GM21786 (cell line): ENCODE measurements at regions not wholly inside any gene's neighbourhood (a gene's known extent, or its start where the extent isn't known, plus 50 kb on each side); places are given as distances from the start of the nearest gene placed in this dataset.

ENCODE experiments used
- ATAC-seq: cut with Tn5 transposase; IDR thresholded peaks from one replicate; pipeline ENCODE4 v1.9.1; 2021; ENCODE audit not compliant: unreplicated experiment

- ATAC-seq: no peak
These were observed 779.1 kb downstream of the BRD1 start for GRCh38 chr22:49048591-49048990.

DNA sequence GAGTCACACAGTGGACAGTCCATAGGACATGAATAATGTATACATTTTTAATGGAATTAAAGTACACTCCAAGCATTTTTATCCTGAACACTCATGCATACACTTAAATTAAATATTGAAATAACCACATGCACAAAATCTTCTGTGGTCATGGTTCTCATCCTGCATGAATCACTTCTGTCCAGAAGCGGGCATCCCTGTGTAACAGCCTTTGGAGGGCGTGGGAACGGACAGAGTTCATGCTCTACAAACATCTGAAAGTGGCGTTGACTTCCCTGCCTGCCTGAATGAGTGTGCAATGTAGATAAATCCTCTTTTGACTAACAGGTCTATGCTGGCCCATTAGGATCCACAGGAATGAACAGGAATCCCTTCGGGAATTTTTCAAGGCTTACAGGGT, 780.2 kb downstream of the BRD1 start:
- no peak for ATAC-seq

DNA sequence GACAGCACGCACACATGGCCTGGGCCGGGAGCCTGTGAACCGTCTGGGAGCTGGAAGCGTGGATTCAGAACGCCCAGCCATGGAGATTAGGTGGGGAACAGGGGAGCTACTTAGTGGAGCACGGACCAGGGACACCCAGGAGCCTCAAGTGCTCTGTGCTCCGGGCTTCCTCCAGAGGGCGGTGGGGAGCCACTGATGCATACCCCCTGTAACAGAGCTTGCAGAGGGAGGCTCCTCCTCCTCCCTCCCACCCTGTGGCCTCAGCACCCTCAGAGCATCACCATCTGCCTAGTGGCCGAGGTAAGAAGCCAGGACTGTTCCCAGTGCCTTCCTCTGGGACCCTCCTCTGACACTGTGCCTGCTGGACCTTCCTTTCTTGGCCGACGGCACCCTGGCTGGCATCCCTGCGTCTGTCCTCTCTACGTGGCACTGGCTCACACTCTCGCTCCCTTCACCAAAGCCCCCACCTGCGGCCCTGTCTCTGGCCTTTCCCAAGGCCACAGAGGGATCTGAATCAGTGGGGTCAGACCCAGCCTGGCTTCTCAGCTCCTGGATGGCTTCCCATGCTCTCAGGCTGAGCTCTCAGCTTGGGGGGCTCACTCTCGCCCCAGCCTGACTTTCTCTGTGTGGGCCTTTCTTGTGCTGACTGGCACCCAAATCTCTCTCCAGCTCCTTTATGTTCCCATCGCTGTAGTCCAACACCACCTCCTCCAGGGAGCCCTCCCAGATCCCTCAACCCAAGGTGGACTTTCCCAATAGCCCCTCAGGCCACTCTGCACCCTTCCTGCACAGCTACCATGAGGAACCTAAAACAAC, 780.9 kb downstream of the BRD1 start:
- no peak for ATAC-seq

GRCh38 chr22:49046000-49046545, 781.6 kb downstream of the BRD1 start:
- ATAC-seq: no peak

GRCh38 chr22:49045276-49045675, 782.4 kb downstream of the BRD1 start:
- no peak for ATAC-seq

DNA sequence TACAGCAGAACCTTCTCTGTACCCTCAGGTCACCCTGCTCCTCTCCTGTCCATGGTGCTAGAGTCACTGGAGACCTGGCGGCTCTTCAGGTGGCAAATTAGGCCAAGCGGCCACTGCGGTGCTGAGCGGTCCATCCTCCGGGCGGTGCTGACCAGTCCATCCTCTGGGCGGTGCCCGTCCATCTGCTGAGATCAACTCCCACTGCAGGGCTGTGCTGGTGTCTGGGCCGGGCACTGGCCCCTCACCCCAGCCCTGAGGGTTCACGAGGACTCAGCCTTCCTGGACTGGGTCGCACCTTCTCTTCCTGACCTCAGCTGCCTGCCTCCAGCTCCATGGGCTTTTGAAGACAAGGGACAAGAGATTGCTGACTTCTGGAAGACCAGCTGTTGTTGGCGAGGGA, 782.9 kb downstream of the BRD1 start:
- no peak for ATAC-seq

DNA sequence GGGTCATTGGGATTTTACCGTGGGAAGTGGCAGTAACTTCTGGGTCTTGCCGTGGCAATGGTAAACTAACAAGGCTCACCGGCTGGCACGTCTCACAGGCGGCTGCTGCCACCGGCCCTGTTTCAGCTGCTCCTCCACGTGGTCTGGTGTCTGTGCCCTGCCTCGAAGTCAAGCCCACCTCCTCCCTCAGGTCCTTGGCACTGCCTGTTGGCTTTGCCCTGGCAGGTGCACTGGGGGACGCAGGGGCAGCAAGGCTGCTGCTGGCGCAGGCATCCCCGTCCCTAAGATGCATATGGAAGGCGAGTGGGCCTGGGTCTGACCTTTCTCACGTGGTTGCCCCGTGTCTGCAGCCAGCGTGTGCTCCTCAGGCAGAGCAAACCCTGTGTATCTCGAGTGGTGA, 783.6 kb downstream of the BRD1 start:
- ATAC-seq: no peak

GRCh38 chr22:49042877-49043859, 784.5 kb downstream of the BRD1 start:
- no peak for ATAC-seq

- ATAC-seq: no peak
These were observed 785.6 kb downstream of the BRD1 start for GRCh38 chr22:49042066-49042465.

DNA sequence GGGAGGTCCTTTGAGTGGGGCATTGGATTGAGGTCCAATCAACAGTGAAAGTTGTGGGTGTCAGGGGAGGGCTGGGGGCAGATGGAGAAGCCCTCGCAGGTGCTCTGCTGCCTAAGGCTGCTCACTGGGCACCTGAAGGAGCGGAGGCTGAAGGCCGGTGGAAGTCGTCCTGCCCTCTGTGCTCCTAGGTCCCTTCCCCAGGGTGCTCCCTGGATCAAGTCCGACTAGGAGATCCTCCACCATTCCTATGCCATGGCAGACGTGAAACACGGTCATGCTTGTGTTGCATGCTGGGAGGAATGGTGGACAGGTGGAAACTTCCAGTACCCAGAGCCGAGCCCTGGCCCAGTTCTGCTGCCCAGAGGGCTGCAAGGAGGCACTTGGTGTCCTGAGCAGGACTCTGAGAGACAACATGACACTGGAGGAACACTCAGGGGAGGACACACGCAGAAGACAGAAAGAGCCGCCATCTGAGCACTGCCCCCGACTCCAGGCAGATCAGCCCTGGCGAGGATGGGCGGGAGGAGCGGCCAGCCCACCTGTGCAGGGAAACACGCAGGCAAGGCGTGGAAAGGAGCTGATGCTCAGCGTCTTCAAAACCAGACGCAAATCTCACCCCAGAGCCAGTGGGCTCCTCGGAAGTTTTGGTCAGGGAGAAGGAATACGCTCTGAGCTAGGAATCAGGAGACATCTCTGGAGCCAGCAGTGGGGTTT, 786.8 kb downstream of the BRD1 start:
- no peak for ATAC-seq

GRCh38 chr22:49040111-49040510, 787.6 kb downstream of the BRD1 start:
- ATAC-seq: no peak

GRCh38 chr22:49039625-49040024, 788.0 kb downstream of the BRD1 start:
- ATAC-seq: no peak

DNA sequence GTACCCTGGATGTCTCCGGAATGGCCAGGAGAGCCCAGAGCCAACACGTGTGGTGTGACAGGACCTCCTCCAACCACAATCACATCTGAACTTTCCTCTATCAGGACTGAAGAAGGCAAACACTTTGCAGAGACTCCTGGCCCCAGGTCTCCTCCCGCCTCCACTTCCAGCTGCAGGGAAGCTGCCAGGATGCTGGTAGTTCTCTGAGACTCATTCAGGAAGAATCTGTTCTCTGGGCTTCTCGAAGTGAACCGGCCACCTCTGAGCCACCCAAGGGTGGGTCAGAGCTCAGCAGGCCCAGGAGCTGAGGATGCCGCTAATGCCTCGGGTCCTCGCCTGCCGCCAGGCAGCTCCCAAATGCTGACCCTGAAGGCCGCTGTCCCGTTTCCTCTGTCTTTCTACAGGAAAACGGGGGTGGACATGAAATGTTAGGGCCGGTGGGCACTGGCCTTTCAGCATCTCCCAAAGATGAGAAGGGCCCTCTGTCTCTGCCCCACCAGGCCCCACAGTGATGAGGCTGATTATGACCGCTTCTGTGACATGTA, 789.9 kb downstream of the BRD1 start:
- ATAC-seq: no peak

GRCh38 chr22:49036513-49036912, 791.2 kb downstream of the BRD1 start:
- ATAC-seq: no peak

GRCh38 chr22:49035818-49036457, 791.7 kb downstream of the BRD1 start:
- no peak for ATAC-seq

GRCh38 chr22:49034836-49035817, 792.5 kb downstream of the BRD1 start:
- no peak for ATAC-seq

GRCh38 chr22:49033616-49034015, 794.1 kb downstream of the BRD1 start:
- no peak for ATAC-seq

- ATAC-seq: no peak
These were observed 794.9 kb downstream of the BRD1 start for GRCh38 chr22:49032821-49033220.

DNA sequence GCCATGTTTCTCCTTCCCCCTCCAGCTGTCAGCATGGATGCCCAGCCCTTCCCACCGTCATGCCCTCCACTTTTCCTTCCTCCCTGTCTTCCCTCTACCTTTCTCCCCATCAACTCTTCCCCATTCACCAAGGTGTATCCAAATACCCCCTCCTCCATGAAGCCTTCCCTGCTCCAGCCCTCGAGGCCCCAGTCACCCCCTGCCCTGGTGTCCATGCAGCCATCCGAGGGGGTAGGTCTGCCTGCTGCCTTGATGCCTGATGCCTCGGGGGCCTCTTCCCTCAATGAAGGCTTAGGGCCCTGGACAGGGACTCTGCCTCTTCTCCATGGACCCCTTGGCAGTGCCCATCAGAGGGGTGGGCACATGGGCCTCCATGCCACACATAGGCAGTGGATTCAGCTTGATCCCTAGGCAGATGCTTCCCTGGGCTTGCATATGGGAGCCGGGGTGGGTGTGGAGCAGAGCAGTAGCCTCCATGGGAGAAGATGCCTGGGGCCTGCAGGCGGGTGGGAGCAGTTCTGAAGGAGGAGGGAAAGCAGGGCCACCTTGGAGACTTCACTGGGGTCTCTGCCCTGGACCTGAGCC, 795.8 kb downstream of the BRD1 start:
- ATAC-seq: no peak
